OCI-LY1 (cell line): ENCODE measurements at regions not wholly inside any gene's neighbourhood (a gene's known extent, or its start where the extent isn't known, plus 50 kb on each side); places are given as distances from the start of the nearest gene placed in this dataset.

Experiments used
- H2AFZ ChIP-seq: fragments of 200-600 bp; sonication (generic), shearing (Covaris generic); 2 replicates; pipeline ENCODE4 v1.6.0; 2014; ENCODE audit warnings: antibody characterized with exemption, mild to moderate bottlenecking, low read length
- H3F3A ChIP-seq: fragments of 200-600 bp; sonication (generic), shearing (Covaris generic); 2 replicates; pipeline ENCODE4 v1.6.0; 2014; ENCODE audit warnings: mild to moderate bottlenecking, antibody characterized with exemption, low read length, moderate library complexity; ENCODE audit not compliant: insufficient read depth
- H3K27ac ChIP-seq: fragments of 200-600 bp; sonication (generic); 2 replicates; pipeline ENCODE4 v1.5.1; 2014; ENCODE audit warnings: low read length, mixed run types, mild to moderate bottlenecking, low read depth; ENCODE audit not compliant: poor library complexity, severe bottlenecking
- H3K27me3 ChIP-seq: fragments of 200-600 bp; sonication (generic); 2 replicates; pipeline ENCODE4 v1.6.0; 2014; ENCODE audit warnings: antibody characterized with exemption, mild to moderate bottlenecking, low read length, moderate library complexity; ENCODE audit not compliant: insufficient read depth
- H3K36me3 ChIP-seq: fragments of 200-600 bp; sonication (generic); 2 replicates; pipeline ENCODE4 v1.6.1; 2014; ENCODE audit warnings: mild to moderate bottlenecking, antibody characterized with exemption, low read length, moderate library complexity, mixed read lengths; ENCODE audit not compliant: insufficient read depth
- H3K4me1 ChIP-seq: fragments of 200-600 bp; sonication (generic); 2 replicates; pipeline ENCODE4 v1.5.1; 2014; ENCODE audit warnings: mild to moderate bottlenecking, low read length, moderate library complexity; ENCODE audit not compliant: insufficient read depth, severe bottlenecking
- H3K4me2 ChIP-seq: fragments of 200-600 bp; sonication (generic), shearing (Covaris generic); 2 replicates; pipeline ENCODE4 v1.6.1; 2014; ENCODE audit warnings: low read length
- H3K4me3 ChIP-seq: fragments of 200-600 bp; sonication (generic); 2 replicates; pipeline ENCODE4 v1.5.1; 2014; ENCODE audit warnings: low read length, low read depth, mild to moderate bottlenecking, mixed read lengths; ENCODE audit not compliant: poor library complexity, severe bottlenecking
- H3K79me2 ChIP-seq: fragments of 200-600 bp; shearing (Covaris generic); 2 replicates; pipeline ENCODE4 v1.6.1; 2016; ENCODE audit warnings: mixed run types, low read length, mixed read lengths; ENCODE audit not compliant: insufficient read depth
- H3K9ac ChIP-seq: fragments of 200-600 bp; sonication (generic), shearing (Covaris generic); 2 replicates; pipeline ENCODE4 v1.6.1; 2014; ENCODE audit warnings: mild to moderate bottlenecking, low read length, mixed read lengths
- H3K9me2 ChIP-seq: fragments of 200-600 bp; sonication (generic), shearing (Covaris generic); 2 replicates; pipeline ENCODE4 v1.6.1; 2014; ENCODE audit warnings: low read depth, mild to moderate bottlenecking, low read length, mixed read lengths
- H3K9me3 ChIP-seq: fragments of 200-600 bp; shearing (Covaris generic); 2 replicates; pipeline ENCODE4 v1.6.1; 2014; ENCODE audit warnings: low read length, mixed read lengths
- H4K20me1 ChIP-seq: fragments of 200-600 bp; sonication (generic), shearing (Covaris generic); 2 replicates; pipeline ENCODE4 v1.6.0; 2016; ENCODE audit warnings: mild to moderate bottlenecking, low read length; ENCODE audit not compliant: insufficient read depth
- EZH2 ChIP-seq: fragments of 200-600 bp; sonication (generic), shearing (Covaris generic); IDR thresholded peaks from 2 replicates; pipeline ENCODE4 v1.8.0; 2017; ENCODE audit warnings: borderline replicate concordance, mixed run types, mild to moderate bottlenecking, antibody characterized with exemption, low read length, moderate library complexity, mixed read lengths
- TF ChIP-seq, protein P1 (sequence below): fragments of 200-600 bp; sonication (generic), shearing (Covaris generic); IDR thresholded peaks from 2 replicates; pipeline ENCODE4 v1.5.1; 2017; ENCODE audit warnings: mild to moderate bottlenecking, antibody characterized with exemption, low read length, moderate library complexity, mixed read lengths

- H3K4me3 ChIP-seq = no peak overlapping the region
- no peak overlapping the region for H3K4me2 ChIP-seq
- no peaks in the 10 kb centered on the region for H3F3A ChIP-seq
Observed at GRCh38 chr1:9438431-9439073, 100.7 kb upstream of the SLC25A33 start.

DNA sequence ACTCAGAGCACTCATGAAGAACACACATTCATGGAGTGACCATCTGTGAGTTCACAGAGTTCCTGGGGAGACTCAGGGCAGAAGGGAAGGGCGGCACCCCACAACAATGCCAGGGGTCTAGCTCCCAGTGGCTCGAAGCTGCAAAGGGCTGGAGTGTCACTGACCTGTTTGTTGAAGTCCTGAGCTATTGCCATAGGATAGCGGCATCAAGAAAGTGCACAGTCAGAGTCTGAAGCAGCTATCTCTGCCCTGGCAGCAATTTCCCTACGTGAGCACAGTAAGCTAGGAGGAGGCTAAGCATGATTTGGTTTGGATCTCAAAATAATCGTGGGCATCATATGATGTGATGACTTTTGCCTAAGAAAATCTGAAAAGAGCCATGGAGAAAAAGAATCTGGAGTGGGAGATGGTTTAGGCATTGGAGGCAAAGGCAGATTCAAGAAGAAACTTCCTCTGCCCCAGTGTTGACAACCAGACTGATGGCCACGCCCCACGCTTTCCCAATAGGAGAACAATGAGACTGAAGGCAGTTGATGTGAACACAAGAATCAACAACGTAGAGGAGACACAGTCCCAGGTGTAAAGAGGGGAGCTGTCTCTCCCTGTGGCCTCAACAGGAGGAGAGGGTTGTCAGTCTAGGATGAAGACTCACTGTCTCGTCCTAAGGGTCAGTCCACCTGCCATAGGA is 100.0 kb upstream of the SLC25A33 start:
- TF ChIP-seq, protein P1, sequence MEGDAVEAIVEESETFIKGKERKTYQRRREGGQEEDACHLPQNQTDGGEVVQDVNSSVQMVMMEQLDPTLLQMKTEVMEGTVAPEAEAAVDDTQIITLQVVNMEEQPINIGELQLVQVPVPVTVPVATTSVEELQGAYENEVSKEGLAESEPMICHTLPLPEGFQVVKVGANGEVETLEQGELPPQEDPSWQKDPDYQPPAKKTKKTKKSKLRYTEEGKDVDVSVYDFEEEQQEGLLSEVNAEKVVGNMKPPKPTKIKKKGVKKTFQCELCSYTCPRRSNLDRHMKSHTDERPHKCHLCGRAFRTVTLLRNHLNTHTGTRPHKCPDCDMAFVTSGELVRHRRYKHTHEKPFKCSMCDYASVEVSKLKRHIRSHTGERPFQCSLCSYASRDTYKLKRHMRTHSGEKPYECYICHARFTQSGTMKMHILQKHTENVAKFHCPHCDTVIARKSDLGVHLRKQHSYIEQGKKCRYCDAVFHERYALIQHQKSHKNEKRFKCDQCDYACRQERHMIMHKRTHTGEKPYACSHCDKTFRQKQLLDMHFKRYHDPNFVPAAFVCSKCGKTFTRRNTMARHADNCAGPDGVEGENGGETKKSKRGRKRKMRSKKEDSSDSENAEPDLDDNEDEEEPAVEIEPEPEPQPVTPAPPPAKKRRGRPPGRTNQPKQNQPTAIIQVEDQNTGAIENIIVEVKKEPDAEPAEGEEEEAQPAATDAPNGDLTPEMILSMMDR = no peak
- no peak for TF ChIP-seq EZH2
- H3K36me3 ChIP-seq = no peaks in the 10 kb centered on the region
- no peaks in the 10 kb centered on the region for H3K9me3 ChIP-seq
- no peaks in the 10 kb centered on the region for H3K79me2 ChIP-seq
- no peak overlapping the region for H3K4me3 ChIP-seq
- no peak overlapping the region for H3K27ac ChIP-seq
- no peak overlapping the region for H3K9ac ChIP-seq
- no peak overlapping the region for H3K4me2 ChIP-seq
- peaks cover 6% of the 10 kb centered on the region for H3K4me1 ChIP-seq
- H3K27me3 ChIP-seq = no peaks in the 10 kb centered on the region; the same call in 1 of the 2 replicates
- no peaks in the 10 kb centered on the region for H4K20me1 ChIP-seq
- H3K9me2 ChIP-seq = no peaks in the 10 kb centered on the region
- H2AFZ ChIP-seq = no peak overlapping the region
- no peaks in the 10 kb centered on the region for H3F3A ChIP-seq

More at GRCh38 chr1:9438431-9439073, 100.7 kb upstream of the SLC25A33 start:
- no peak overlapping the region for H2AFZ ChIP-seq
- TF ChIP-seq, protein P1 = no peak
- no peak for TF ChIP-seq EZH2
- H4K20me1 ChIP-seq = no peaks in the 10 kb centered on the region
- no peaks in the 10 kb centered on the region for H3K79me2 ChIP-seq
- H3K27me3 ChIP-seq = no peaks in the 10 kb centered on the region; the same call in 1 of the 2 replicates
- no peaks in the 10 kb centered on the region for H3K9me2 ChIP-seq
- no peaks in the 10 kb centered on the region for H3K36me3 ChIP-seq
- H3K9me3 ChIP-seq = no peaks in the 10 kb centered on the region
- H3K9ac ChIP-seq = no peak overlapping the region
- H3K4me1 ChIP-seq = peaks cover 6% of the 10 kb centered on the region
- no peak overlapping the region for H3K27ac ChIP-seq

DNA sequence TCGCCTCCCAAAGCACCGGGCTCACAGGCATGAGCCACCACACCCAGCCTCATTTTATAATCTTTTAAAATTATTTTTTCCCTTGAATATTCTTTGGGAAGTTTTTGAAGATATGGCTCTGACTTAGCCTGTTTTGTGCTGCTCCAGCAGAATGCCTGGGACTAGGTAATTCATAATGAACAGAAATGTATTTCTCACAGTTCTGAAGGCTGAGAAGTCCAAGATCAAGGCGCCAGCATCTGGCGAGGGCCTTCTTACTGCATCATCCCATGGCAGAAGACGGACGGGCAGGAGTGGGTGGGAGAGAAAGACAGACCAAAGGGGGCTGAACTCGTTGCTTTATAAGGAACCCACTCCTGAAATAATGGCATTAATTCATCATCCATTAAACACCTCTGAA is 99.0 kb upstream of the SLC25A33 start:
- Histone ChIP-seq H3F3A (no peaks in the 10 kb centered on the region), H3K36me3 (no peaks in the 10 kb centered on the region), H3K4me1 (peaks cover 6% of the 10 kb centered on the region), H3K4me3 (no peak overlapping the region), H3K9ac (no peak overlapping the region), H2AFZ (no peak overlapping the region), H3K27me3 (no peaks in the 10 kb centered on the region; the same call in 1 of the 2 replicates), H3K27ac (no peak overlapping the region), H3K4me2 (no peak overlapping the region), H3K9me2 (no peaks in the 10 kb centered on the region), H3K79me2 (no peaks in the 10 kb centered on the region), H4K20me1 (no peaks in the 10 kb centered on the region), H3K9me3 (no peaks in the 10 kb centered on the region)
- no peak for TF ChIP-seq EZH2
- TF ChIP-seq, protein P1 = no peak
